Sciatic nerve (tissue), 2 donors: ENCODE measurements at regions not wholly inside any gene's neighbourhood (a gene's known extent, or its start where the extent isn't known, plus 50 kb on each side); places are given as distances from the start of the nearest gene placed in this dataset.
A peak's percentile ranks its signal among the peaks of the same experiment; 100 is the strongest.

Experiments used
- ATAC-seq: fragments of 200-7000 bp; cut with Tn5 transposase; one replicate; pipeline ENCODE4 v1.9.1; 2020; ENCODE audit warnings: mild to moderate bottlenecking, moderate library complexity
- DNase-seq: peaks from one replicate; pipeline ENCODE4 v3.0.0-alpha.2; 2020; ENCODE audit warnings: low spot score
- intact Hi-C: fragments of 100-400 bp; cut with DNase I; formaldehyde crosslinking; loops from one replicate; pipeline ENCODE4 v1.14.2; 2022
- donor health status: DM: no; HTN: no; CAD: no.
- donor health status: DM: no; HTN: no; CAD: no.

- no peak for ATAC-seq
These were observed 214.9 kb downstream of the LY86 start for GRCh38 chr6:6803180-6803977.

GRCh38 chr6:6804843-6805615 lies 216.5 kb downstream of the LY86 start:
- DNase-seq, result no peak
- intact Hi-C loops, result no loop called here
- no peak for ATAC-seq

More at GRCh38 chr6:6803180-6803977, 214.9 kb downstream of the LY86 start:
- DNase-seq, result no peak
- intact Hi-C loops, result no loop called here

DNA sequence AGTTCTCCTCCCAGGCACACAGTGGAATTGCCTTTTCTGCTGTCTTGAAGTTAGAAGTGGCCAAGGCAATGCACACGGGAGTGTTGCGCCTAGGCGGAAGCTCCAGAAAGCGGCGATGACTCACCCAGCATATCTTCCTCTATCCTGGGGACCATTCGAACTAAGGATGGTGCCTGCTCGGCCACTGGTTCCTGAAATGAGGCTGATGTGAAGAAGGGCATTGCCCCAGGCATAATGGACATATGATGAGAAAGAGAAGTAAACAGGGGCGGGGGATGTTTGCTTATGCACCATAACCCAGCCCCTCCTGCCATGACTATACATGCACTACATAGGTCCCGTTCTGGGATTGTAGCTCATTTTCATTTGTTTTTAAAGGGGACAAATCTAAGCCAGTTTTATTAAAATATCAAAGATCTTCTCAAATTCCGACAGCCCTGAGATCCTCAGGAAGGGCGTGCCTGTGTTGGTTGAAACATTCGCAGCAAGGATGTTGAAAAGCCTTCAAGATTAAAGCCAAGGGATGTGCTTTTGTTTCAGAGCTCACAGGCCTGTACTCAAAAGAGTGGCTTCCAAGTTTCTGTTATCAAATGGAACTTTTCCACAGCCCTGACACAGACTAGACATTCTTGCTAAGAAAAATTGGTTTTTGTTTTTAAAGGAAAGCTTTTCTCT lies 218.5 kb downstream of the LY86 start:
- ATAC-seq (peak; percentile 51), DNase-seq (no peak)
- intact Hi-C loops, result no loop called here

DNA sequence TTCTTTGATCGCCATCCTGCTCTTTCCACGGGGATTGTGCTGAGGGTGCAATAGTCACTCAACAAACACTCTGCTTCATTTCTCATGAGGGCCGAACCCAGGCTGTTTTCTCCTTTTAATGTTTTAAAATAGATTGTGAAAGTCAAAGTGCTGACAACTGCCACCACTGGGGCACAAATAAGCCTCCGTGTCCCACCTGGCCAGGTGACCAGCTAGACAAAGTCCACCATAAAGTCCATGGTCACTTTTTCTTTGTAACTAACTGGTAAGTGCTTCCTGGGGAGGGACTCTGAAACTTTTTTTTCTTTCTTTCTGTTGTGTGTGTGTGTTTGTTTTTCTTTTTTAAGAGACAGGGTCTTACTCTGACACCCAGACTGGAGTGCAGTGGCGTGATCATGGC lies 219.8 kb downstream of the LY86 start:
- ATAC-seq, result no peak
- intact Hi-C loops, result no loop called here
- DNase-seq, result no peak

DNA sequence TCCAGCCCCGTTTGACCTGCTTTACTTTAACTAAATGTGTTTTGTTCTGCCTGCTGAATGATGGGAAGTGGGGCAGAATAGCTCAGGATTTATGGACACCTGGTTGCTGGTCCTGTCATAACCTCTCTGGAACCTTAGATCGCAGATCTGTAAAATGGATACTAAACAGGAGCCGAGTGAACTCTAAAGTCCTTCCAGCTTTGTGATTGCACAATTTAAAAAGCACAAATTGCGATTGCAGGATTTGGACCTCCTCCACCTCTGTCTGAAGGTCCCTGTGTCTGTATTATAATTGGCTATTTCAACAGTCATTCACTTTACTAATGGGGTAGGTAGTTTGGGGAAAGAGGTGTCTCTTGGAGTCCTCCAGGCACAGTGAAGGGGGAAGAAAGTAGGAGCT lies 220.4 kb downstream of the LY86 start:
- no peak for DNase-seq
- intact Hi-C loops, result no loop called here
- ATAC-seq, result no peak

DNA sequence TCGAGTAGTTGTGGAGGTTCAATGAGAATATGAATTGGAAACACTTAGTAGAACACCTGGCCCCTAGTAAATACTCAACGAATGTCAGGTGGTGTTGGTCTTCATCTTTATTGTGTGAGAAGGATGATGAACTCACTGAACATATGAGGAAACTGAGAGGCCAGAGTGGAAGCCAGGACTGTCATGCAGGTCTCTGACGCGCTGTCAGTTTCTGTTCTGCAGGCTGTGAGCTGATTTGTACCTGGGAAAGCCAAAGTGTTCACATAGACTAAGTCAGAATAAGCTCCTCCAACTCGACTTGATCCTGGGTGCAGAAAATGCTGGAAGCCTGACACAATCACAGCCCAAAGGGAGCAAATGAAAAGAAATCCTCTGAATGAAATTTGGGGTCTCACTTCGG lies 222.2 kb downstream of the LY86 start:
- ATAC-seq (no peak), DNase-seq (no peak)
- intact Hi-C loops, result no loop called here

GRCh38 chr6:6811128-6812009 lies 222.8 kb downstream of the LY86 start:
- DNase-seq, result no peak
- intact Hi-C loops, result no loop called here
- peak; percentile 77 for ATAC-seq

GRCh38 chr6:6812427-6812826 lies 223.9 kb downstream of the LY86 start:
- DNase-seq (no peak), ATAC-seq (no peak)
- intact Hi-C loops, result no loop called here

DNA sequence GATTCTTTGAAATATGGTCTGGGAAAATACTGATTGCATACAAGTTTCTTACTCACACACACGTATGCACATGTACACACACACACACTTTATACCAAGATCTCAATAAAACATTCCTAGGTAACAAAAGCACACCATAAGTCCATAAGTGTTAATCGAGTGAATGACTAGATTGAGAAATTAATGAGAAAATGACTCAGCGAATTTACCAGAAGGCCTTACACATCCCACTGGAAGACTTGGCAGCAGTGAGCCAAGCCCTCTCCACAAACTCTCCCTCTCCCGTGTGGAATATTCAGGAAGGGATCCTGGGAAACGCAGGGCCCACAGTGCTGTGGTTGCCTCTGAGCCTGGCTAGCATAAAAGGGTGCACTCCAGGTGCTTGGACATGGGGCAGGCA lies 227.2 kb downstream of the LY86 start:
- intact Hi-C loops, result no loop called here
- DNase-seq (no peak), ATAC-seq (no peak)

GRCh38 chr6:6816716-6817115 lies 228.2 kb downstream of the LY86 start:
- DNase-seq, result no peak
- ATAC-seq, result no peak
- intact Hi-C loops, result no loop called here

DNA sequence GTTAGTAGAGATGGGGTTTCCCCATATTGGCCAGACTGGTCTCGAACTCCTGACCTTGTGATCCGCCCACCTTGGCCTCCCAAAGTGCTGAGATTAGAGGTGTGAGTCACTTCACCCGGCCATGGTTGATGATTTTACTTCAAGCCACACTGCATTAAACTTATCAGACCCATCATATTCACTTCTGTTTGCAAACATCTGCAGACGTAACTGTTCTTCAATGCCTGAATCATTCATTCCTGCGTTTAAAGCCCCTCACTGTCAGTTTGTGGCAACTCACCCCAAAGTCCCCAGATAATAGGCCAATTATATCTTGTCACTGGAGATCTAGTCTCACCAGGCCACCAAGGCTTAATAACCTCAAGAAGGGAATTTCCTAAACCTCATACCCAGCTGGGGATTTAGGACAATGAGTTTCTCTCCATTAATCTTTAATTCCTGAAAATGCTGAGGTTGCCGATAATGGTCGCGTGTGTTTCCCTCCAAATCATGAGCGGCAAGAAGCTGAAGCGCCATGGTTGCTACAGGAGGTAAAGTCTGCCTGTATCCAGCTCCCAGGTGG lies 229.6 kb downstream of the LY86 start:
- intact Hi-C loops, result no loop called here
- ATAC-seq, result no peak
- DNase-seq, result no peak

- intact Hi-C loops, result no loop called here
- ATAC-seq (no peak), DNase-seq (no peak)
These were observed 232.2 kb downstream of the LY86 start for GRCh38 chr6:6820641-6821238.

DNA sequence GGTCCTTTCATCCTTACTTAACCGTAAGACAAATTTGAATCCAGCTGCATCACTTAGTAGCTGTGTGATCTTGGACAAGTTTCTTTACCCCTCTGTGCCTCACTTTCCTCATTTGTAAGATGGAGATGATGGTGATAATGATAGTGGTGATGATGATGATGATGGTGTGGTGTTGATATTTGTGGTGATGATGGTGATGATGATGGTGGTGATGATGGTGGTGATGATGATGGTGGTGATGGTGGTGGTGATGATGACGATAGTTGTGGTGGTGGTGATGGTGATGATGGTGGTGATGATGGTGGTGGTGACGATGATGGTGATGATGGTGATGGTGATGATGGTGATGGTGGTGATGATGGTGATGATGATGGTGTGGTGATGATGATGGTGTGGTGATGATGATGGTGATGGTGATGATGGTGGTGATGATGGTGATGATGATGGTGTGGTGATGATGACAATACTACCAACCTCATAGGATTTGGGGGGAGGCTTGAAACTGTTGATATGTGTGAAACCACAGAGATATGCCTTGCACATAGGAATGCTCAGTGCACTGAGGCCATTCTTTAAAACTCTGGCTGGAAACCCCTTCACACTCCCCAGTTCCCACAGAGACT lies 233.2 kb downstream of the LY86 start:
- DNase-seq (no peak), ATAC-seq (no peak)
- intact Hi-C loops, result no loop called here

GRCh38 chr6:6823030-6823429 lies 234.5 kb downstream of the LY86 start:
- ATAC-seq (no peak), DNase-seq (no peak)
- intact Hi-C loops, result no loop called here

DNA sequence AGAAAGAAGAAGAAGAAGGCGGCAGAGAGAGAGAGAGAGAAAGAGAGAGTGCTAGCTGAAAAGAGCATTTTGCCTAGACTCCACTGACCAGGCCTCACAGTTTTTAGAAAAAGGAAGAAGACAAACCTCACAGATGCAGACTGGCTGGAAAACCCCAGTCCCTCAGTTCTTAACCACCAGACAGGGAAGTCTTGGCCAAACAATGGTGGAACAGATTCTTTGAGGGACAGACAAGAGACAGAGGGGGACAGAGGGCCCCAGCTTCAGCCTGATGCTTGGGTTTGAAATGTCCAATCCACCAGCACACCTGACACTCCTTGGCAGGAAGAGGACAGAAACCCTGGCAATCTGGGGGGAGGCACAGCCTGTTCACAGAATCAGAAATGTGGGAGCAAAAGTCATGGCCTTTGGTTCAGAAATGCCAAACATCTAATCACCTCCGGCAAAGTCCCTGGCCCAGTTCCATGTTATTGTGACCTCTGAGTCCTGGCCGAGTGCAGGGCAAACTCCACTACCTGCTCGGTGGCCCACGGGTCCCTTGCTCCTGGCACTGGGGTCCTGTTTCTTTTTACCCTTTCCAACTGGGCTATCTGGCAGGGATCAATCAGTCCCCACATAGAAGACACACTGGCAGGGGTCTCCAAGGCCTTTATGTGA lies 235.2 kb downstream of the LY86 start:
- ATAC-seq, result no peak

GRCh38 chr6:6824381-6824780 lies 235.9 kb downstream of the LY86 start:
- intact Hi-C loops, result no loop called here
- no peak for ATAC-seq

More for the DNA sequence above, 235.2 kb downstream of the LY86 start:
- intact Hi-C loops, result no loop called here
- no peak for DNase-seq

GRCh38 chr6:6825193-6825784 lies 236.8 kb downstream of the LY86 start:
- no peak for ATAC-seq
- intact Hi-C loops, result loop anchor here (1.0 kb wide), 1 partner anchor 42 kb away; no protein-coding TSS in a partner anchor
- no peak for DNase-seq

More at GRCh38 chr6:6824381-6824780, 235.9 kb downstream of the LY86 start:
- DNase-seq, result no peak
